Left renal pelvis (tissue), 4 donors: ENCODE measurements at regions not wholly inside any gene's neighbourhood (a gene's known extent, or its start where the extent isn't known, plus 50 kb on each side); places are given as distances from the start of the nearest gene placed in this dataset.

Experiments
- DNase-seq, 4 donors: peaks; one replicate each; pipeline ENCODE4 v3.0.0-alpha.2; 2013; ENCODE audit warnings: low read depth in 4 of 4, low spot score in 3 of 4

DNA sequence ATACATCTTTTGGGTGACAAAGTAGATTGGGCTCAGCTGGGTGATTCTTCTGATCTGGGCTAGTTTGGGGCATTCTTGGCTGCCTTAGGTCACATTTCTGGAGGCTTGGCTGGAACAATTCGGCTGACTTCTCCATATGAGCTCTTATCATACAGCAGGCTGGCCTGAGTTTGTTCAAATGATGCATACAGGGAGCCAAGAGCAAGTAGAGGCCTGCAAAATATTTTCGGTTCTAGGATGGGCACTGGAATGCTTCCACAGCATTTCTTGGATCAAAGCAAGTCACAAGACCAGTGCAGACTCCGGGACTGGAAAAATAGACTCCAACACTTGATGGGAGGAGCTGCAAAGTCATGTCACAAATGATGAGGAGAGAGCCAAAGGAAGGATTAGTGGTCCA lies 98.4 kb downstream of the SCG2 start:
- no peak for DNase-seq

DNA sequence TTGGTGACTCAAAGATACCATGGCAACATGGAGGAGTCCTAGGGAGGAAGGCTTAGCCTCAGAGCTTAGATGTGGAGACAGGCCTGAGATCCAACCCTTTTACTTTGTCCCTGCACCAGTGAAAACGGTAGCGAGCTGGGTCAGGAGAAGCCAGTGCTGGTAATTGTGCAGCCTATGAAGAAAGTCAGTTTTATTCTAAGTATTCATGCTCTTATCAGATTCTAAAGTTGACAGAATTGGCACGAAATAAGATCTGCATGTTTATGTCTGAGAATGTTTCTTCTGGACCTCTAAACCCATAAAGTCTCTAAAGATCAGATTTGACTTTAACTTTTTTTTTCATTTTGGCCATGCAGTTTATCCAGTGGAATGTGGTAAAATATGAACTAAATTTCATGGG lies 93.8 kb downstream of the SCG2 start:
- no peak for DNase-seq

DNA sequence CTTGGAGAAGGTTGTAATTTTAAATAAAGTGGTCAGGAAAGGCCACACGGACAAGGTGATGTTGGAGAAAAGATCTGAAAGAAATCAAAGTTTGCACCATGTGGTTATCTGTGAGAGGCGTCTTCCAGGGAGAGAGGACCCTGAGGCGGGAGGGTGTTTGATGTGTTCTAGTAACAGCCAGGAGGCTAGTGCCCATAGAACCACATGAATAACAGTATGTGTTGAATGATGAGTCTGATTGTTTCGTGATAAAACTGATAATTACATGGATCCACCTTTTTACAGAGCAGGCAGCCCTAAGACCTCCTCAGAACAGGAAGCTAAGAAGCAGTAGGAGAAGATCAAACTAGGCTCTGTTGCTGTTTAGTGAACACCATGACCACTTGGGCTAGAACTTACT lies 91.4 kb downstream of the SCG2 start:
- DNase-seq, result no peak

DNA sequence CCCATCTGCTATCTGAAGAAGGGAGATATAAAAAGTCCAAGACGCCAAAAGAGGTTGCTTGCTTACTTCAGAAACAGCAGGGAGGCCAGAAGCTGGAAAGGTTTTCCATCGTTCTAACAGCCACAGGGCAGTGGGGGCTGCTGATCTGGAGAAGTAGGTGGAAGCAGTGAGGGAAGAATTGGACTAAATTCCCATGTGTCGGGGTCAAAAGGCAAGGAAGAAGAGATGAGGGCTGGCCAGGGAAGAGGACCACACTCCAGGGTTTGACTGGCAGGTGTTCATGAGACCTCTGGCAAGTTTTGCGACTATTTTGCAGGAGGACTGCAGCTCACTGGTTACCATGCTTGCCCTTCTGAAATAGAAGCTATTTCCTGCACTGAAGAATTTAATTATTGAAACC lies 91.0 kb downstream of the SCG2 start:
- DNase-seq, result no peak

DNA sequence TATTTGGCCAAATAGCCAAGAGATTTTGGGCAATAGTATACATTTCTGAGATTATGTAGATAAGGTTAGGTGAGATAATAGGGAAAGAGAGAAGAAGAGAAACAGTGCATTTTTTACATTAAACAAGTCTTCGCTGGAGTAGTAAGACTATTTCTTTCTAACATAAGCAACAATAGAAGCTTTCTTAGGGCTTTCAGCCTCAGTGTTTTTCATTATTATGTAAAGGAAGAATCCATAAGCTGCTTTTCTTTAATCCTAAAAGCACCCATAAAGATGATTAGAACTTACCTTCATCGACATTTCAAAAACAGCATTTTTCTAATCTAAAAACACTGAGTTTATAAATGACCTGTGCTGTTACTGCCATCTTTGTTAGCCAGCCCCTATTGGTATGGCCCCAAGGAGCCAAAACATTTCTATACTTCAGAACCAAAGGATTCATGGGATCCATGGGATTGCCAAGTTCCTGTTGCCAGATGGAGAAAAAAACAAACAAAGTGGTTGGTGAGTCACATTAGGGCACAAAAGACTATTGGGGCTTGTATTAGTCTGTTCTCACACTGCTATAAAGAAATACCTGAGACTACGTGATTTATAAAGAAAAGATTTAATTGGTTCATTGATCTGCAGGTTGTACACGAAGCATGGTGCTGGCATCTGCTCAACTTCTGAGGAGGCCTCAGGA lies 88.2 kb downstream of the SCG2 start:
- DNase-seq, result no peak

DNA sequence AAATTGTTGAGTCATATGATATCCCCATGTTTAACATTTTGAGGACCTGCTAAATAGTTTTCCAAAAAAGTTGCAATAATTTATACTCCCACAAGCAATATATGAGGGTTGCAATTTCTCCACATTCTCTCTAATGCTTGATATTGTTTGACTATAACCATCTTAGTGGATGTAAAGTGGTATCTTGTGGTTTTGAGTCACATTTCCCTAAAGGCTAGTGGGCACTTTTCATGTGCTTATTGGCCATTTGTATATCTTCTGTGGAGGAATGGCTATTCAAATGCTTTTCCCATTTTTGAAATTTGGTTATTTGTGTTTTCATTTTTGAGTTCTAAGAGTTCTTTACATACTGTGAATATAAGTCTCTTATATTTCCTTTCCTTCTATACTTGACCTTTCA lies 82.7 kb downstream of the SCG2 start:
- no peak for DNase-seq

DNA sequence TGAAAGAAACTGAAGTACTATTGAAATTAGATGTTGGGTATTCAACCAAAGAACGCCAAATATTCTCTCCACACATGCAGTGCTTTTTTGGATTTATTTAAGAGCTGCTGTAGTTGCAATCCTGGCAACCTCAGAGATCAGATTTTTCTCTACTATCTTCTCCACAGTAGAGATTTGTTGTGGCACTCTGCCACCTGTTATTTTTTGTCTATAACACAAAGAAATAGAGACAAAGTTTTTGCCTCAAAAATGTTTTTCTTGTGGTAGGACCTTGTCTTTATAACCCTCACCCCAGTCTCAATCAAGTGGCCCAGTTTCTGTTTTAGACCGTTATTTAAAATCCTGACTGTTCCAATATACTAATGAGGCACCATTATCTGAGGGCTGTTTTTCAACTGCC lies 79.4 kb downstream of the SCG2 start:
- DNase-seq, result no peak

DNA sequence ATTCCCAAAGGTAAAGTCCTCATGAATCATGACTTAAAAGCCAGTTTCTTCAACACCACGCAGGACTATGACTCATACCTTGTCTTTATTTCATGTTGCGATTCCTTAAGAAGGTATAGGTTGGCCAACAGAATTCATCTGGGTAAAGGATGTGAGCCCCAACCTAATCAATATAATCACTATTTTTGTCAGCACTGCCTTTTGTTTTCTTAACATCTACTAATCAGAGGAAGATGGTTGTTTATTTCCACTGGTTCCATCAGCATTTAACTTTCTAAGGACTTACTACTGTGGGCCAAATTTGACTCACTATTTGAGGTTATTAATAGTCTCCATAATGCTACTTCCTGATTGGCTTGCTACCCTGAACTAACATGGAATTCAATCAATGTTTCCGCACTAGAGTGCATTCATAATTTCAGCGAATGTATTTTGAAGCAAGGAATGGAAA lies 78.6 kb downstream of the SCG2 start:
- no peak for DNase-seq

DNA sequence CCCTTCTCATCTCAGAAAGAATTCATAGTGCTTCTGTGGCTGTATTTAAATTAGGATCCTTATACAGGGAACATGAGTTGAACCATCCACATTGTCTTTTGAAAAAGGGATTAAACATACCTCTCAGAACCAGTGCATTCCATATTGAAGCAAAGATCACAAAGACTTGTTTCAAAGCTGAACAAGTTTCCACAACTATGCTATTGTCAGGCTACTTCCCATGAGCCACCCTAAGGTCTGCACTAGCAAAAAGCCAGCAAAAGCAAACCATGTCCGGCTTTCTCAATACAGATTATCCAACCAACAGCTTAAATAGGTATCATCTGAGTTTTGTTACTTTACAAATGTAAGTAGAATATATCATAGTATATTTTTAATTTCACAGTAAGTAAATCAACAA lies 78.1 kb downstream of the SCG2 start:
- DNase-seq, result no peak

DNA sequence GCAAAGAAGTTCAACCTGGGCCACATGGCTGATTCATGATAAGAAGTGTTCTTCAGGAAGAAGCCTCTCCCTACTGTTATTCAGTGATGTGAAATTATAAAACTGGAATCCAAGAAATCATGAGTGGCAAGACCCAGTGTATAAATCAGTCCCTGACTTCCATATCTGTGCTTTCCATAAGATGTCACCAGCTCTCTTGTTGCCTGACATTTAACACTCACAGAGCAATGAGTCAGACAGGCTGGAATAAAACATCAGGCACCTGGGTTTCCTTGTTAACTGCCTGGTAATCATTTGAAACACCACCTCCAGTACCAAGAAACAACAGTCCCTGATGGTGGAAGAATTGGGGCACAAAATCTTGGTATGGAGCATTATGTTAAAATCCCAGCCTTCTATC lies 76.1 kb downstream of the SCG2 start:
- no peak for DNase-seq

DNA sequence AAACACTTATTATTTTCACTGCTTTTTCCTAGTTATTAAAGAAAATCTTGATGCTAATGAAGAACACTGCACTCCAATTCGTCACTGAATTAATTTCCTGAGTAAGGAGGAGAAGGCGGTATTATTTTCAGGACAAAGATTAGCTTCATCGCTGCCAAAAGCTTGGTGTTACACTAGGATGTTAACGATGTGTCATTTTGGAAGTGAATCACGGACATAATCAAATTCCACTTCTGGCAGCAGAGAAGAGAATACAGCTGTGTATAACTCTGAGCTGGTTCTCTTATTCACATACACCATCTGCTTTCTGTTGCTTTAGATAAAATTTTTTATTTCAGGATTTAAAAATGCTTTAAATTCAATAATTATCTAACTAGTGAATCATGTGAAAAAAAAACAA lies 74.1 kb downstream of the SCG2 start:
- DNase-seq, result no peak

DNA sequence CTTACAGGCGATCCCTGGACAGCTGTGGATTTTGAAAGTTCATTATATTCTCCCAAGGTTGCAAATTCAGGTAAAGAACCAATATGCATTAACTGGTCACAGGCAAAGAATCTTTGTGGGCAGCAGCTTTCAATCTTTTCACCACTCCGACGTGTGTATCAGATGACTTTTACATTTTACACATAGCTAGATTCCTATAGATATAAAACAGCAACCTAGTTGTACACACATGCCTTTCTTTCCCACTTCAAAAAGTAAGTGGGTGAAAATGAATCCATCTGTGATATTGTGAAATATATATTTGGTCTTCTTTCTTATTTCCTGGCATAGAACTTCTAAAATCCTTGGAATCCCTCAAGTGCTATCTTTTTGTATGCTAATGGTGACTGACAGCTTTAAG lies 72.5 kb downstream of the SCG2 start:
- DNase-seq, result no peak

DNA sequence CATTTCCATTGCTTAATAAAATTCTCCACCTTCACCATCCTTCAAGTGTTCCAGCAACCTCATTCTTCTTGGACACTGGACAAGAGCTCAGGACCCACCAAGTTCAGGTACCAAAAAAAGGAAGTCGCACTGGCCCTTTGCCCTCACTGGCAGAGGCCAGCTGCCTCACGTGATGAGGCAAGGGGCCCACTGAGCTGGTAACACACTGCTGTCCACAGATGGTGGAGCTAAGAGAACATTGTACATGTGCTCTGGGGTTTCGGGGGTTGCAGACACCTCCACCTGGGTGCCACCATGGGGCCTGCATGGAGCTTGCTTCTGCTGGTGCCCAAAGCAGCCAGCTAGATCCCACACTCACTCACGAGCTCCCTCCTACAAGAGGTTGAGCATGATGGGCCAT lies 71.3 kb downstream of the SCG2 start:
- DNase-seq, result no peak

DNA sequence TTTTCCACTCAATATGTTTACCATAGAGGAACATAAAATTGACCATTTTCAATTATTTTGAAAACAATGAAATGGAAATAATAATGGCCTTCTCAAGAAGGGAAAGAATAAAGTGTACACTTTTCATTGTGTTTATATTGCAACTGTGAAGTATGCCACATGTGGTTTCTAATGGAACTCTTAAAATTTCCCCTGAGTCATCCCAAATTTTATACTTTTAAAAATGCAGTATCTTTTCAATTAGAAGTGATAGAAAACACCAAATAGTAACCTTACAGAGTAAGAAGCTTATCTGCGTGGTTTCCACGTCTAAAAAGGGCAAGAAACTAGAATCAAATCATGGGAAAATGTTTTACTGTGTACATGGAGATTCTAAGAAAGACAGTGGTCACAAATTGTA lies 70.0 kb downstream of the SCG2 start:
- no peak for DNase-seq

DNA sequence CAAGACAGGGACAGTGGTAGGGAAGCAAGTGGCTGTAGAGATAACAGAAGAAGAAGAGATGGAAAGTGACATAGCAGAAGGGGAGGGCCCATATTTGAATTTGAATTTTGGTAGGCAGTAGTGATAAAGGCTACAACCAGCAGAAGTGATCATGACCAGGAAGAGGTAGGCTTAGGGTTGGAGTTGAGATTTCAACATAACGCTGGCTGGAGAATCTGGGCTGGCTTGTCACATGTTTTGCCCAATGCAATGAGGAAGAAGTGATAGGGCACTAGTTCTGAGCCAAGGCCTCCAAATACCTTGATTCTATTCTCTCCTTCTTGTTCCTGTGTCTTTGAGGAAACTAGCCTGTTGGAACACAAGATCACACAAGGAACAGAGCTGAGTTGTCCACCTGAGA lies 69.4 kb downstream of the SCG2 start:
- no peak for DNase-seq

DNA sequence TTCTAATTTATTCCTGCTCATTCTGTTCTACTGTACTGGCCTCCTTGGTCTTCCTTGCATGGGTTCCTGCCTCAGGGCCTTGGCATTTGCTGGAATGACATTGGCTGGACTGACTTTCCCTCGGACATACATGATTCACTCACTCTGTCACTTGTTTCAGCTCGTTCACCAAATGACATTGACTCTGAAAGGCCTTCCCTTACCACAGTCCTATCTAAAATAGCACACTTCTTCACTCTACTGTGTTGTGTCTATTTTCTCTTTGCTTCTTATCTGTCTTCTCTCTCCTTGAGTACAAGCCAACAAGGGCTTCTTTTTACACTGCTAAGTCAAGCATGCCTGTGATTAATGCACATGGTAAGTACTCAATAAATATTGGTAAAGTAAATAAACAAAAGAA lies 65.6 kb downstream of the SCG2 start:
- no peak for DNase-seq

DNA sequence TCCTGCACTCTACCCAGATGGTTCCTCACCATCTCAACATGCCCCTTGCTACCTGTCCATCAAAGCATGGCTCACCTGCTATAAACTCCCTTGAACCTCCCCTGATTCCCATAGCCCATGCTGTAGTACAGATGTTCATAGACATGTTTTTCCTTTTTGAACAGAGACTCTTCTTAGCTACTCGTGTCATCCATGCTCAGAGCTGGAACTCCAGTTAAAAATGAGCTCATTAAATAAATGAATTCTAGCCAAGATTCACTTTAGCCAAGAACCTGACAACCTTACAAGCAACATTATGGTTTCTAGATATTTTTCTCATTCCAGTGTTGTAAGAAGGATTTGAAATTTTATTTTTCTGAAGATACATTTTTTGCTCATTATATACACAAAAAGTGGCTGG lies 65.0 kb downstream of the SCG2 start:
- no peak for DNase-seq

DNA sequence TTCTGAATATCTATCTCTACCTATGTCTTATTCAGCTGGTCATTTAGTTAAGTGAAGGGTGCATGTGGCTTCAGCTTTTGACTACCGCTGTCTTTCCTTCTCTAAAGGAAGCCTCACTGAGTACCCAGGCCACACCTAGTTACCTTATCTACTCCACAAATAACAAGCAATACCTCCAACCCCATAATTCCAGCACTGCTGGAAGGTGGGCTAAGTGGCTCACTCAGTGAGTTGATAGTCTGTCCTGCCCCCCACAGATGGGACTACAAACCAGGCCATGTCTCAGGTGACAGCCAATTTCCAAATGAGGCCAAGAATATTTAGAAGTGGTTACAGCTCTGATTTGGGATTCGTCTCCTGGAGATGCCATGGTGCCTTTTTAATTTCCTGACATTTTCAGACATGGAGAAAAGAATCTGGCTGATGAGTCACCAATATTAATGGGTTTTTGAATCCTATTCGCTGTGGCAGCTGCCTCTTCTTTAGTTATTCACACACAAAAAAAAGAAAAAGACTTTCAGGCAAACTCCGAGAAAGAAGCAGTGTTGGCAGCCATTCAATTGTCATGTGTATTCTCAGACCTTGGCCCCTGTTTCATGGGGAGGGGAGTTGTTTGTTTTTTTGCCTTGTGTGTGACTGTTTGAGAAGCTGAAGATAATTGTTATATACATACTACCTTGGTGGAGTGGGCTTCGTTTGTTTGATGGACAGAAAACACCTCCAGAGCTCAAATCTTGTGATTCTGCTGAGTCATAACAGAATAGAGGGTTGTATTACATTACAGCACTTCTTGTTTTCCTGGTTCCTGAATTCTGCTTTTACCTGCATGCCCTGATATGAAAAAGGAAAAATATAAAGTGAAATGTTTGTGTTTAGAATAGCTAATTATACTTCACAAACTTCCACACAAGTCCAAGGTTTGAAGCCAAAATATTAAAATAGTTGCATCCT lies 64.2 kb downstream of the SCG2 start:
- DNase-seq, result no peak

DNA sequence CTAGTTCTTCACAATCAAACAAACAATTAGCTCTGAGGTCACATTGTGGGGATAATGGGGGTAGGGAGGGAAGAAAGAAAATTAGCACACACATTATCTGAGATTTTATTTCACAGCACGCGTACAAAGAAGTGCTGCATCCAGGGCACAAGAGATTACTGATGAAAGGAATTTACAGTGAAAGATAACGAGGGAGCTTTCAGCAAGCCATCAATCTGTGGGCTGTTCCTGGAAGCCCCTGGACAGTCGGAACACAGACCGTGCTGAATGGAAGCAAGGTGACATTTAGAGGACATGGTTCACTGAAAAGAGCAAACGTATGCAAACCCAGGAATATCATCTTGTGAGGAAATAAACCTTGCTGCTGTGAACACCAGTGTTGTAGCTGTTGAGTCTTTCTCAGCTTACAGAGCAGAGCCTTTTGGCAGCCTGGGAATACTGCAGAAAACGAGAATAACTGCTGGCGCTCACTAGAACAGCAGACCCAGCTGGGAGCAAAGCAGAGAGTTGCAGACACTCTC lies 63.2 kb downstream of the SCG2 start:
- DNase-seq, result no peak

DNA sequence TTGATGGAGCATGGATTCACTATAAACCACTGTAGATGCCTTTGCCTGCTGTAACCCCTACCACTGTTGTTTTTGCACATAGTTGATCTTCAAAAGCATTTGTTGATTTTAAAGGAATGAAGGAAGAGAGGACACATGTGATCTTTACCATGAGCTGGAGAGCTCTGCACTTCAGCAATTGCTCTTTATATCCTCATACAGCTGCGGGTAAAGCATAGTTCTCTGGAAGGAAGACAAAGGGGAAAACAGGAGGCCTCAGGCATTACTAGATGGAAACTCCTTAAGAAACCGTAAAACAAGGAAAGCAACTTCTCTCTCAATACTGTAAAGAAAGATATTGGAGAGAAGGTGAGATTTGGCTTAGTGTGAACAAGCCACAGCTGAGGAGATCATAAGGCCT lies 60.6 kb downstream of the SCG2 start:
- DNase-seq, result no peak

DNA sequence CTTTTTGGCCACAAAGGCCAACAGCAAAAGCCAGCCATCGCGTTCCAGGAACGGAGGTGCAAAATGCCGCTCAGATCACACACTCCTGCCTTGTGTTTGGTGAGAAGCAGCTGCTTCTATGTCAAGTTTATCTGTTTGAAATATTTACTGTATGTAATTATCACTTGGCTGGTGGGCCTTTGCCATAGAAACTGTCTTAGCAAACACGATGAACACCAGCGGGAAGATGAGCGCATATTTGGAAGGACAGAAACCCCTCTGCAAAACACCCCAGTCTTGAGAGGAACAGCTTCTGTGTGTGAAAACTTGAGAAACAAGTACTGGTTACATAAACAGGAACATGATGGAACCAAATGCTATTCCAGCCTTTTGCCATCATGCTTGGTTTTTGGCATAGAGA lies 59.7 kb downstream of the SCG2 start:
- no peak for DNase-seq

DNA sequence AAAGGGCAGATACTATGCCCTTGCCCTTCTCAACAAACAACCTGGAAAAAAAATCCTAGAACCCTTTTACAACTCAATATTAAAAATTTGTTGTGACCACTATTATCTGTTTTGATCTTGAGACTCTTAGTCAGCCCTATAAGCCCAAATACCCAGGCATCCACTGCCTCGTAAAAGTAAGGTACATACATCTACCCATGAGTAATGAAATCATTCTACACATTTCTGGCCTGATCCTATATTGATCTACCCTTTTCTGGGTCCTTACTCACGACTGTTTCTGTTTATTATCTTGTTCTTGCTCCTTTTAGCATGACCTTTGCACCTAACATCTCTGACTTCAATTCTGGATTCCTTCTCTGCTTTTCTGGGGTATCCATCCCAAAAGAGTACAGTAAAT lies 56.8 kb downstream of the SCG2 start:
- no peak for DNase-seq
